OCI-LY3 (cell line): ENCODE measurements at regions not wholly inside any gene's neighbourhood (a gene's known extent, or its start where the extent isn't known, plus 50 kb on each side); places are given as distances from the start of the nearest gene placed in this dataset.

Experiments used
- EZH2phosphoT487 ChIP-seq: fragments of 200-600 bp; shearing (Covaris generic); IDR thresholded peaks from 2 replicates; pipeline ENCODE4 v1.6.1; 2018; ENCODE audit warnings: antibody characterized with exemption, mixed run types, low read depth
- TF ChIP-seq, protein P1 (sequence below): fragments of 200-600, 300-600 bp; sonication (generic); IDR thresholded peaks from 2 replicates; pipeline ENCODE4 v1.5.1; 2014; ENCODE audit warnings: antibody characterized with exemption, low read length, low read depth

- TF ChIP-seq, protein P1, sequence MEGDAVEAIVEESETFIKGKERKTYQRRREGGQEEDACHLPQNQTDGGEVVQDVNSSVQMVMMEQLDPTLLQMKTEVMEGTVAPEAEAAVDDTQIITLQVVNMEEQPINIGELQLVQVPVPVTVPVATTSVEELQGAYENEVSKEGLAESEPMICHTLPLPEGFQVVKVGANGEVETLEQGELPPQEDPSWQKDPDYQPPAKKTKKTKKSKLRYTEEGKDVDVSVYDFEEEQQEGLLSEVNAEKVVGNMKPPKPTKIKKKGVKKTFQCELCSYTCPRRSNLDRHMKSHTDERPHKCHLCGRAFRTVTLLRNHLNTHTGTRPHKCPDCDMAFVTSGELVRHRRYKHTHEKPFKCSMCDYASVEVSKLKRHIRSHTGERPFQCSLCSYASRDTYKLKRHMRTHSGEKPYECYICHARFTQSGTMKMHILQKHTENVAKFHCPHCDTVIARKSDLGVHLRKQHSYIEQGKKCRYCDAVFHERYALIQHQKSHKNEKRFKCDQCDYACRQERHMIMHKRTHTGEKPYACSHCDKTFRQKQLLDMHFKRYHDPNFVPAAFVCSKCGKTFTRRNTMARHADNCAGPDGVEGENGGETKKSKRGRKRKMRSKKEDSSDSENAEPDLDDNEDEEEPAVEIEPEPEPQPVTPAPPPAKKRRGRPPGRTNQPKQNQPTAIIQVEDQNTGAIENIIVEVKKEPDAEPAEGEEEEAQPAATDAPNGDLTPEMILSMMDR, result no peak
- no peak for TF ChIP-seq EZH2phosphoT487
Observed at GRCh38 chr9:81391457-81391825, 297.9 kb downstream of the TLE1 start.
